ENCODE measurements at regions not wholly inside any gene's neighbourhood (a gene's known extent, or its start where the extent isn't known, plus 50 kb on each side); places are given as distances from the start of the nearest gene placed in this dataset.
"Not testable (repeated sequence)": the region's sequence is repeated elsewhere in the genome, so short reads cannot be mapped to it uniquely, and the experiment has no call there.

DNA sequence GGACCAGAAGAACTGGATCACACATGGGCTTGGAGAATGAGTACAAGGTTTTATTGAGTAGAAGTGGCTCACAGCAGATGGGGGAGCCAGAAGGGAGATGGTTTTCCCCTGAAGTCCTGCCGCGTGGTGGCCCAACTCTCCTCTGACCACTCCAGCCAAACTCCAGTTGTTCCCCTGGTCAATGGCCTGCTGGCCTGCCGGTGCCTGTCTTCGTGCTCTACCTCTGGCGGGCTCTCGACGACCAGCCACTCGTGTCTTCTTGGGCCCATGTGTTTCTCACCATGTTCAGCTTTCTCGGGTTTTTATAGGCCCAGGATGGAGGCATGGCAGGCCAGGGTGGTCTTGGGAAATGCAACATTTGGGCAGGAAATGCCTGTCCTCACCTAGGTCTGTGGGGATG, 519.6 kb downstream of the CYLC2 start:
- no peaks in the 10 kb centered on the region for H3K4me1 Mint-ChIP-seq
- DNase-seq, result no peak
- intact Hi-C loops (cut with micrococcal nuclease), result no loop called here
- no peak overlapping the region for H3K27ac Mint-ChIP-seq
- H3K9me3 Mint-ChIP-seq, result no peaks in the 10 kb centered on the region
- H3K4me3 Mint-ChIP-seq, result no peak overlapping the region
- H3K36me3 Mint-ChIP-seq (ENCODE audit: low read depth), result no peaks in the 10 kb centered on the region
- H3K27me3 Mint-ChIP-seq, result no peaks in the 10 kb centered on the region

DNA sequence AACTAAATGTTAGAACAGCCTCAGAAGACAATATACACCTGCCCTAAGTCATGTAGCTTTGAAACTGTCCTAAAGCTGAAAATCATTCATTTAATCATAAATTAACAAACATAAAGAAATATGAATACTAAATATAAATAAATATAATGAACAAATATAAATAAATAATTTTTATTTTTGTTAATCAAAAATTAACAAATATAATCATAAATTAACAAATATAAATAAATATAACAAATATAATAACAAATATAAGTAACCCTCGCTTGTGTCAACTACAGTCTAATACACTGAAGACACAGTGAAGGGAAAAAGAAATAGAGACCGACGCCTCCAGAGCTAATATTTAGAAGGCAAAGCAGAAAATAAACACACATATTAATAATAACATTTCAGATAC, 527.3 kb downstream of the CYLC2 start:
- no peaks in the 10 kb centered on the region for H3K9me3 Mint-ChIP-seq
- H3K4me1 Mint-ChIP-seq, result no peaks in the 10 kb centered on the region

DNA sequence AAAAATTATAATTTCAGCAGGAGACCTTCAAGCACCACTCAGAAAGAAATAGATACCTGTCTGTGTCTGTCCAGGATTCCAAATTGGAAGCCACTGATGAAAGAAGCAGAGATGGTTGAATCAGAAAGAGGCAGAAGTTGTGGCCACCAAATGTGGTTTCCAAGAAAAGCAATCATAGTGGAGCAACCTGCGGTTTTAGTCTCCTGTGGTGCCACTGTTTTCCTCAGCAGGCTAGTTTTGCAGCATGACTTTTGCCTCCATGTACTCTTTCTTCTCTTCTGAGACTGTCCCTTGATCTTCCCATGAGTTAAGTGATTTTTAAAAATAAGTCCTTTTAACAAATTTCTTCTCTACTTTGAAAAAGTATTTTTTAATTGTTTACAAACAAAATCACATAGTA, 535.8 kb downstream of the CYLC2 start:
- H3K4me1 Mint-ChIP-seq, result no peaks in the 10 kb centered on the region

More for the DNA sequence above, 527.3 kb downstream of the CYLC2 start:
- intact Hi-C loops (cut with micrococcal nuclease), result no loop called here
- H3K36me3 Mint-ChIP-seq (ENCODE audit: low read depth), result no peaks in the 10 kb centered on the region
- H3K27ac Mint-ChIP-seq, result no peak overlapping the region
- H3K27me3 Mint-ChIP-seq, result no peaks in the 10 kb centered on the region
- no peak overlapping the region for H3K4me3 Mint-ChIP-seq
- DNase-seq, result no peak

DNA sequence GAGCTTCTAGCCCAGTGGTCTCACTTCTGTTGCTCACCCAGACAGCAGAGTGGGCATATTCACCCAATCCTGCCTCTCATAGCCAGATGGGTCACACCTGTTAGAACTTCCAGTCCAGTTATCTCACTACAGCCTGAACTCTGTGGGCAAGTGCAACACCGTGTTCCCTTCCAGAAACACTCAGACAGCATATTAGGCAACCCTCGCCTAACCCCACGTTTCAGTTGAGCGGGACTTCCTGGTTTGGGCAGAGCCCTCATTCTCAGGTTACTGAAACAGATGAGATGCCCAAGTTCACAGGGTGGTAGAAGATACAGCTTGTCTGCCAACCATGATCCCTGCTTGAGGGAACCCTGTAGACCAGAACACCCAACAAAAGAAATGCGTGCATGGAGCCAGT, 538.2 kb downstream of the CYLC2 start:
- no peak overlapping the region for H3K4me3 Mint-ChIP-seq
- no peaks in the 10 kb centered on the region for H3K27me3 Mint-ChIP-seq

More for the DNA sequence above, 535.8 kb downstream of the CYLC2 start:
- Mint-ChIP-seq H3K36me3 (ENCODE audit: low read depth) (no peaks in the 10 kb centered on the region), H3K4me3 (no peak overlapping the region), H3K27me3 (no peaks in the 10 kb centered on the region), H3K27ac (no peak overlapping the region), H3K9me3 (no peaks in the 10 kb centered on the region)
- intact Hi-C loops (cut with micrococcal nuclease), result no loop called here
- DNase-seq, result no peak

DNA sequence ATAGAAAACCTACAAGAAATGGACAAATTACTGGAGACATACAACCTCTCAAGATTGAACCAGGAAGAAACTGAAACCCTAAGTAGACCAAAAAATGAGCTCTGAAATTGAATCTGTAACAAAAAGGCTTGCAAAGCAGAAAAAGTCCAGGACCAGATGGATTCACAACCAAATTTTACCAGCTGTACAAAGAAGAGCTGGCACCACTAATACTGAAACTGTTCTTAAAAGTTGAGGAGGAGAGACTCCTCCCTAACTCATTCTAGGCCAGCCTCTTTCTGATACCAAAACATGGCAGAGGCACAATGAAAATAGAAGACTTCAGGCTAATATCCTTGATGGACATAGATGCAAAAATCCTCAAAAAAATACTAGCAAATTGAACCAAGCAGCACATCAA, 542.3 kb downstream of the CYLC2 start:
- no peak overlapping the region for H3K4me3 Mint-ChIP-seq
- H3K27me3 Mint-ChIP-seq, result no peaks in the 10 kb centered on the region
- DNase-seq, result no peak
- H3K4me1 Mint-ChIP-seq, result no peaks in the 10 kb centered on the region
- H3K9me3 Mint-ChIP-seq, result no peaks in the 10 kb centered on the region
- no peak overlapping the region for H3K27ac Mint-ChIP-seq
- intact Hi-C loops (cut with micrococcal nuclease), result no loop called here
- no peaks in the 10 kb centered on the region for H3K36me3 Mint-ChIP-seq (ENCODE audit: low read depth)

More for the DNA sequence above, 538.2 kb downstream of the CYLC2 start:
- Mint-ChIP-seq H3K27ac (no peak overlapping the region), H3K36me3 (ENCODE audit: low read depth) (no peaks in the 10 kb centered on the region), H3K9me3 (no peaks in the 10 kb centered on the region), H3K4me1 (no peaks in the 10 kb centered on the region)
- DNase-seq, result no peak
- intact Hi-C loops (cut with micrococcal nuclease), result no loop called here

DNA sequence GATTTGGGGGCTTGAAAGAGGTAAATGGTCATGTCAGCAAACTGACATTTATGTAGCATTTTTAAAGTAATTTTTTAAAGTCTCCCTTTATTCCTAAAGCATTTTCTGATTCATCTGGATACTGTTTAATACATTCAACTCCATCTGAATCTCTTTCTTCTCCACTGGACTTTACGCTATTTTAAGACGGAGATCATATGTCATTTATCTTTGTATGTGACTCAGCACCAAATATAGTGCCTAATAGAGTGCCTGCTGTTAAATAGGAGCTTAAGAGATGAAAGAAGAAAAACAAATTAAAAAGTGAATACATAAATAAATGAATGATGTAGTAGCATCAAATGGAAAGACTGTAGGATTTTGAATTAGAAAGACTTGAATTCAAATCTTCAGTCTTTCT, 548.8 kb upstream of the SMC2 start:
- no peak overlapping the region for H3K4me3 Mint-ChIP-seq
- H3K9me3 Mint-ChIP-seq, result no peaks in the 10 kb centered on the region
- no peaks in the 10 kb centered on the region for H3K27me3 Mint-ChIP-seq
- intact Hi-C loops (cut with micrococcal nuclease), result no loop called here
- H3K4me1 Mint-ChIP-seq, result no peaks in the 10 kb centered on the region
- H3K27ac Mint-ChIP-seq, result no peak overlapping the region
- no peak for DNase-seq
- H3K36me3 Mint-ChIP-seq (ENCODE audit: low read depth), result no peaks in the 10 kb centered on the region

DNA sequence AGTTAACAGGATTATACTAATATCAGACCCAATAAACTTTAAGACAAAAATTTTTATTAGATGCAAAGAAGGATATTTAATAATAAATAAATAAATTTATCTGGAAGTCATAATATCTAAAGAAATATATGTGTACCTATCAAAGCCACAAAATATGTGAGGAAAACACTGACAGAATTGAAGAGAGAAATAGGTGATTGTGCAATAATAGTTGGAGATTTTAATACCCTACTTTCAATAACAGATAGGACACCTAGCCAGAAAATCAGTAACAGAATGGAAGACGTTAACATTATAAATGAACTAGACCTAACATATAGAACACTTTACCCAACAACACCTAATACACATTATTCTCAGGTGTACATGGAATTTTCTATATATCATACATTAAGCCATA, 541.4 kb upstream of the SMC2 start:
- no peak for DNase-seq
- Mint-ChIP-seq H3K27me3 (no peaks in the 10 kb centered on the region), H3K4me1 (no peaks in the 10 kb centered on the region), H3K27ac (no peak overlapping the region), H3K4me3 (no peak overlapping the region), H3K36me3 (ENCODE audit: low read depth) (no peaks in the 10 kb centered on the region), H3K9me3 (no peaks in the 10 kb centered on the region)
- intact Hi-C loops (cut with micrococcal nuclease), result no loop called here

DNA sequence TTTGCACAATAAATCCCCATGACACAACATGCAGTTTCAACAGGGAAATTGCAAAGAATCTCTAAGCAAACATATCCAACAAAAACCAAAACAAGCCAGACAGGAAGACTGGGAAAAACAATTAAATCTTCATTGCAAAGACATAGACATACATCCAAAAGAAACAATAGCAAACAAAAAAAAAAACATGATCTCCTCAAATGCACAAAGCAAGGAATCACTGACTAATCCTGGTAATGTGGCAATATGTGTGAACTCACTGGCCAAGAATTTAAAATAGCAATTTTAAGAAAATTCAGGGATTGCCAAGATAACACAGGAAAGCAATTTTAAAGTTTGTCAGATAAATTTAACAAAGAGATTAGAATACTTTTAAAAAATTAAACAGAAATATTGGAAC, 520.1 kb upstream of the SMC2 start:
- Mint-ChIP-seq H3K27ac (no peak overlapping the region), H3K4me3 (no peak overlapping the region), H3K27me3 (no peaks in the 10 kb centered on the region), H3K9me3 (peaks cover 14% of the 10 kb centered on the region), H3K4me1 (no peaks in the 10 kb centered on the region), H3K36me3 (ENCODE audit: low read depth) (no peaks in the 10 kb centered on the region)
- DNase-seq, result no peak
- intact Hi-C loops (cut with micrococcal nuclease), result no loop called here

DNA sequence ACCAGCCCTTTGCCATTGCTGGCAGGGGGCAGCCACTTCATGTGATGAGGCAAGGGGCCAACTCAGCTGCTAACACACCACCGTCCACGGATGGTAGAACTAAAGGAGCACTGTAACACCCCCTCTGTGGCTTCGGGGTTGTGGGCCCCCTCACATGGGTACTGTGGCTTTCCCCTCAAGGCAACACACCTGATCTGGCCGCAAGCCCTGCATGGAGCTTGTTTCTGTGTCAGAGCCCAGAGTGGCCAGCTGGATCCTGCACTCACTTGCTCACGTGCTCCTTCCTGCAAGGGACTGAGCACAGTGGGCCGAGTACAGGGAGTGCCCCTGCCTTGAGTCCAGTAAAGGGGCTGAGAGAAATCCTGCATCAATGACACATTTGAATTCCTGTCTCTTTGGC, 507.4 kb upstream of the SMC2 start:
- no peaks in the 10 kb centered on the region for H3K4me1 Mint-ChIP-seq
- no peak for DNase-seq
- intact Hi-C loops (cut with micrococcal nuclease), result no loop called here
- H3K36me3 Mint-ChIP-seq (ENCODE audit: low read depth), result no peaks in the 10 kb centered on the region
- H3K9me3 Mint-ChIP-seq, result peaks cover 10% of the 10 kb centered on the region
- H3K27me3 Mint-ChIP-seq, result no peaks in the 10 kb centered on the region
- no peak overlapping the region for H3K4me3 Mint-ChIP-seq
- no peak overlapping the region for H3K27ac Mint-ChIP-seq

DNA sequence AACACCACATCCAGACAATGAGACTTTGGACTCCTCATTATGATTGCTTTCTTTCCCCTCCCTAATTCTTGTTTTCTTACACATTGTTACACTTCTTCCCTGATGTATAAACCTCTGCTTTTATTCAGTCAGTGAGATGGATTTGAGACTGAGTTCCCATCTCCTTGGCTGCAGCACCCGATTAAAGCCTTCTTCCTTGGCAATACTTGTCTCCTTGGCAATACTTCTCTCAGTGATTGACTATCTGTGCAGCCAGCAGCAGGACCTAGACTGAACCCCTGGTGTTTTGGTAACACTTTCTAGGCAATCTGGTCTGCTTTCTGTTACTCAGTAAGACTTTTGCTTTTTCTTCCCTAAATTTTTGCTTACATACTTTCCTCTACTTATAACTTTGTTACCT, 492.8 kb upstream of the SMC2 start:
- H3K36me3 Mint-ChIP-seq (ENCODE audit: low read depth), result no peaks in the 10 kb centered on the region
- DNase-seq, result no peak
- no peaks in the 10 kb centered on the region for H3K9me3 Mint-ChIP-seq
- intact Hi-C loops (cut with micrococcal nuclease), result no loop called here
- no peaks in the 10 kb centered on the region for H3K4me1 Mint-ChIP-seq
- H3K27ac Mint-ChIP-seq, result no peak overlapping the region
- H3K27me3 Mint-ChIP-seq, result no peaks in the 10 kb centered on the region
- no peak overlapping the region for H3K4me3 Mint-ChIP-seq

DNA sequence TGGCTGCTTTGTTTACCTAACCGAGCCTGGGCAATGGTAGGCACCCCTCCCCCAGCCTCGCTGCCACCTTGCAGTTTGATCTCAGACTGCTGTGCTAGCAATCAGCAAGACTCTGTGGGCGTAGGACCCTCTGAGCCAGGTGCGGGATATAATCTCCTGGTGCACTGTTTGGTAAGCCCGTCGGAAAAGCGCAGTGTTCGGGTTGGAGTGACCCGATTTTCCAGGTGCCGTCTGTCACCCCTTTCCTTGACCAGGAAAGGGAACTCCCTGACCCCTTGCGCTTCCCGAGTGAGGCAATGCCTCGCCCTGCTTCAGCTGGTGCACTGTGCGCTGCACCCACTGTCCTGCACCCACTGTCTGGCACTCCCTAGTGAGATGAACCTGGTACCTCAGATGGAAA, 482.2 kb upstream of the SMC2 start:
- intact Hi-C loops (cut with micrococcal nuclease); H3K4me1 Mint-ChIP-seq; H3K27ac Mint-ChIP-seq; DNase-seq; H3K27me3 Mint-ChIP-seq; H3K36me3 Mint-ChIP-seq (ENCODE audit: low read depth); H3K4me3 Mint-ChIP-seq; H3K9me3 Mint-ChIP-seq: not testable (repeated sequence)

DNA sequence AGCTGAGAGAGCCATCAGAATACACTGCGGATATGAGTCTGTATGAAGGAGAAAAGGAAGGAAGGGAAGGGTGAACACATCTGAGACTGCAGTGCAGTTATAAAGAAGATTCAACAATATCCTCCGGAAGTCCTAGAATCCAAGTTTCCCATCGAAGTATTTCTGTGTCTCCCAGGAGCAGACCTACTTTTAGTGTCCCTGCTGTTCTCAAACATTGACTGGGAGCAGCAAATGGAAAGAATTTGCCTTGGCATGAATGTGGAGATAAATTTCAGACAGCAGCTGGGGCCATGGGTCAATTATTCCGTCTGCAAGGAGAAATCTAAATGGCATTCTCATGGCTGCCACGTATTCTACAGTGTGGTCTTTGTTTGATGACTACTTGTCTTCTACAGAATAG, 478.1 kb upstream of the SMC2 start:
- H3K36me3 Mint-ChIP-seq (ENCODE audit: low read depth), result no peaks in the 10 kb centered on the region
- no peak overlapping the region for H3K4me3 Mint-ChIP-seq
- intact Hi-C loops (cut with micrococcal nuclease), result no loop called here
- H3K4me1 Mint-ChIP-seq, result no peaks in the 10 kb centered on the region
- no peaks in the 10 kb centered on the region for H3K9me3 Mint-ChIP-seq
- no peaks in the 10 kb centered on the region for H3K27me3 Mint-ChIP-seq
- H3K27ac Mint-ChIP-seq, result no peak overlapping the region
- DNase-seq, result no peak

DNA sequence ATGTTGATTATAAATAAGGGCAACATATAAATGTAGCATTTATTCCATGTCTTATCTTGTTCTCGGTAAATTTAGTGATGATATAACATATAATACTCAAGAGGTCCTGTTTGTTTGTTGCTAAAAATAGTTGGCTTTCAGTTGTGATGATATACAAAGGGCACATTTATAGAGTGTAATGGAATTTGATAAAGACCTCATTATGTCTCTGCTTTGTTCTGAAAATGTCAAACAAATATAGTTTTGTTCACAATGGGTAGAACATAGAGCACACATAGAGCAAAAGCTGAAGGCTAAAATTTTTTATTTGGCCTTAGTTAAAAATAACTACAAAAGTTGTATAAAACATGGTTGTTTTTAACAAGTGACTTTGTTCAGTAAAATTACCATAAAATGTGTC, 477.1 kb upstream of the SMC2 start:
- Mint-ChIP-seq H3K4me1 (no peaks in the 10 kb centered on the region), H3K9me3 (no peaks in the 10 kb centered on the region)

DNA sequence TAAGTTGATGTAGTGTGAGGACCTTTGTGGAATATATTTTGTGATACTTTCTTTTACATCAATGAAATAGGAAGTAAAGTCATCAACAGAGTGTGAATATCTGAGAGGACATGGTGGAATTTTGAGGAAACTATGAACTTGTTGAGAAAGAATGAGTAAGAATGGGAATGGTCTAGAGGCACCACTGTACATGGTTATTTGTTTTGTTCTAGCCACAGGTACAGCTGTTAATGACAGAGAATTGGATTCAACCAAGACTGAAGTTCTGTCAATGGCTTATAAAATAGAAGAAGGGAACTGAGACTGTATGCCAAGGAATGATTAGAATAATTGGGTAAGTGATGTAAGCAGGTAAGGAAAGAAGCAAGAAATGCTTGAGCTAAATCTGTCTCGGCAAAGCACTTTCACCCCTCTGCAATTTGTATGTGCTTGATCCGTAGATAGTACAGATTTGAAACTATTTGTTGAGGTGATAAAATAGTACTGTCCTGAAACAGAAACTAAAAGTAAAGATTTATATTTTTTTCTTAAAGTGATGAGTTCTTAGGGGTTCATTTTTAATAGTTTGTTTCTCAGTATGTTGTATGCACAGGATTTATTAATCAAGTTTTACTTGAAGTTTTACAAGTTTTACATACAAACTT, 468.8 kb upstream of the SMC2 start:
- no peak for DNase-seq
- no peaks in the 10 kb centered on the region for H3K36me3 Mint-ChIP-seq (ENCODE audit: low read depth)
- intact Hi-C loops (cut with micrococcal nuclease), result no loop called here
- H3K9me3 Mint-ChIP-seq, result no peaks in the 10 kb centered on the region
- H3K27ac Mint-ChIP-seq, result no peak overlapping the region
- H3K4me3 Mint-ChIP-seq, result no peak overlapping the region
- no peaks in the 10 kb centered on the region for H3K4me1 Mint-ChIP-seq
- H3K27me3 Mint-ChIP-seq, result no peaks in the 10 kb centered on the region

More for the DNA sequence above, 477.1 kb upstream of the SMC2 start:
- intact Hi-C loops (cut with micrococcal nuclease), result no loop called here
- H3K4me3 Mint-ChIP-seq, result no peak overlapping the region
- H3K27ac Mint-ChIP-seq, result no peak overlapping the region
- no peaks in the 10 kb centered on the region for H3K27me3 Mint-ChIP-seq
- H3K36me3 Mint-ChIP-seq (ENCODE audit: low read depth), result no peaks in the 10 kb centered on the region
- DNase-seq, result no peak

DNA sequence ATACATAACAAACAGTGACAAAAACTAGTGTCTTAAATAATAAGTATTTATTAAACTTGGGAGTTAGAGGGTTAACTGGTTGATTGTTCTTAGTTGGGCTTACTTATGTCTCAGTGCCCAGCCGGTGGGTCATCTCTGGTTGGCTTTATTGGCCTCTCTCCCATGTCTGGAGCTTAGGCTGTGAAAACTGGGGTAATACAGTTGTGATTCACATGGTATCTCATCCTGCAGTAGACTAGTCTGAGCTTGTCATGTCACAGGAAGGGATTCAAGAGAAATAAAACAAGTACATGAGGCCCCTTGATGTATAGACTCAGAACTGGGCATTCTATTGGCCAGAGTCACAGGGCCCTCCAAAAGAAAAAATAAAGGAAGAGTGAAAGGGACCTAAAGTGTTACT, 466.4 kb upstream of the SMC2 start:
- no peaks in the 10 kb centered on the region for H3K27me3 Mint-ChIP-seq
- no peak overlapping the region for H3K27ac Mint-ChIP-seq
- intact Hi-C loops (cut with micrococcal nuclease), result no loop called here
- no peaks in the 10 kb centered on the region for H3K36me3 Mint-ChIP-seq (ENCODE audit: low read depth)
- no peak overlapping the region for H3K4me3 Mint-ChIP-seq
- no peak for DNase-seq
- no peaks in the 10 kb centered on the region for H3K4me1 Mint-ChIP-seq
- H3K9me3 Mint-ChIP-seq, result no peaks in the 10 kb centered on the region
